GM13977 (cell line): ENCODE measurements at regions not wholly inside any gene's neighbourhood (a gene's known extent, or its start where the extent isn't known, plus 50 kb on each side); places are given as distances from the start of the nearest gene placed in this dataset.

Experiments used
- DNase-seq: peaks from one replicate; pipeline ENCODE4 v3.0.0; 2012; ENCODE audit warnings: low spot score
- in situ Hi-C: fragments of 300-500 bp; cut with MboI; formaldehyde crosslinking; loops from one replicate; pipeline ENCODE4 v1.12.0; 2022; ENCODE audit warnings: low sequenced_read_pairs, low pct_unique_long_range_greater_than_20kb, mixed read lengths, inconsistent platforms; ENCODE audit not compliant: unreplicated experiment
- TF ChIP-seq, protein P1 (sequence below): IDR thresholded peaks from 2 replicates; pipeline ENCODE4 v1.5.1; 2012; ENCODE audit warnings: mild to moderate bottlenecking, control low read depth; ENCODE audit not compliant: insufficient read depth; ENCODE audit errors: extremely low read depth, missing control alignments

DNA sequence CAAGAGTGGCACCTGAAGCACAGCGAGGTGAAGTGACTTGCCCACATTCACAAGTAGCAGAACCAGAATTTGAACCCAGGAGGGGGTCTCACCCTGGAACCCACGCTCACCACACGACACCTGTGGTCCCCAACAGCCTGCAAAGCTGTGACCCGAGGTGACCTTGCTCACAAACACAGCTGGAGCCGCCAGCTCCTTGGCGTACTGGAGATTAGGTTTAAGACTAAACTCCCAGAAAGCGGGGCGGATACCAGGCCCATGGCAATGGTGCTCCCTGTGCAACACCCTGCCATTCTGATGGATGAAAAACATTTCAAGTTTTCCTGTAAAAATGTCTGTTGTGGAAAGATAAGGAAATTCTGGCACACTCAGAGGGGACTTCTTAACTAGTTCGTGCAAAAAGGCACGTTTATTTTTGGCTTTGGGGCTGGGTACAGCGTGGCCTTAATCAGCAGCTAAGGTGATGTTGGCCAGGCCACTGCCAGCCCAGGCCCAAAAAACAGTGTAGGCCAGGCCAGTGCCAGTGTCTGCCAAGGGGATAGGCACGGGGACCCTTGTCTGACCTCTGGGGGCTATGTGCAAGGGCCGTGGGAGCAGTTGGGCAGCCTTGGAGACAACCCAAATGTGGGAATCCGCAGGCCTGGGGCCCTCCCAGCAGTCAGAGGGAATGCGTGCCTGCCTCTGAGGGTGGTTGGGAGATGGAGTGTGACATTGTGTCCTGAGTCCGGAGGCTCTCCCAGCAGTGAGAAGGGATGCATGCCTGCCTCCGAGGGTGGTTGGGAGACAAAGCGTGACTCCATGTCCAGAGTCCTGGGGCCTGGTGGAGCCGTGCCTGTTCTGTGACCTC is 185.0 kb upstream of the HS6ST1 start:
- TF ChIP-seq, protein P1, sequence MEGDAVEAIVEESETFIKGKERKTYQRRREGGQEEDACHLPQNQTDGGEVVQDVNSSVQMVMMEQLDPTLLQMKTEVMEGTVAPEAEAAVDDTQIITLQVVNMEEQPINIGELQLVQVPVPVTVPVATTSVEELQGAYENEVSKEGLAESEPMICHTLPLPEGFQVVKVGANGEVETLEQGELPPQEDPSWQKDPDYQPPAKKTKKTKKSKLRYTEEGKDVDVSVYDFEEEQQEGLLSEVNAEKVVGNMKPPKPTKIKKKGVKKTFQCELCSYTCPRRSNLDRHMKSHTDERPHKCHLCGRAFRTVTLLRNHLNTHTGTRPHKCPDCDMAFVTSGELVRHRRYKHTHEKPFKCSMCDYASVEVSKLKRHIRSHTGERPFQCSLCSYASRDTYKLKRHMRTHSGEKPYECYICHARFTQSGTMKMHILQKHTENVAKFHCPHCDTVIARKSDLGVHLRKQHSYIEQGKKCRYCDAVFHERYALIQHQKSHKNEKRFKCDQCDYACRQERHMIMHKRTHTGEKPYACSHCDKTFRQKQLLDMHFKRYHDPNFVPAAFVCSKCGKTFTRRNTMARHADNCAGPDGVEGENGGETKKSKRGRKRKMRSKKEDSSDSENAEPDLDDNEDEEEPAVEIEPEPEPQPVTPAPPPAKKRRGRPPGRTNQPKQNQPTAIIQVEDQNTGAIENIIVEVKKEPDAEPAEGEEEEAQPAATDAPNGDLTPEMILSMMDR = no peak
- DNase-seq = no peak

DNA sequence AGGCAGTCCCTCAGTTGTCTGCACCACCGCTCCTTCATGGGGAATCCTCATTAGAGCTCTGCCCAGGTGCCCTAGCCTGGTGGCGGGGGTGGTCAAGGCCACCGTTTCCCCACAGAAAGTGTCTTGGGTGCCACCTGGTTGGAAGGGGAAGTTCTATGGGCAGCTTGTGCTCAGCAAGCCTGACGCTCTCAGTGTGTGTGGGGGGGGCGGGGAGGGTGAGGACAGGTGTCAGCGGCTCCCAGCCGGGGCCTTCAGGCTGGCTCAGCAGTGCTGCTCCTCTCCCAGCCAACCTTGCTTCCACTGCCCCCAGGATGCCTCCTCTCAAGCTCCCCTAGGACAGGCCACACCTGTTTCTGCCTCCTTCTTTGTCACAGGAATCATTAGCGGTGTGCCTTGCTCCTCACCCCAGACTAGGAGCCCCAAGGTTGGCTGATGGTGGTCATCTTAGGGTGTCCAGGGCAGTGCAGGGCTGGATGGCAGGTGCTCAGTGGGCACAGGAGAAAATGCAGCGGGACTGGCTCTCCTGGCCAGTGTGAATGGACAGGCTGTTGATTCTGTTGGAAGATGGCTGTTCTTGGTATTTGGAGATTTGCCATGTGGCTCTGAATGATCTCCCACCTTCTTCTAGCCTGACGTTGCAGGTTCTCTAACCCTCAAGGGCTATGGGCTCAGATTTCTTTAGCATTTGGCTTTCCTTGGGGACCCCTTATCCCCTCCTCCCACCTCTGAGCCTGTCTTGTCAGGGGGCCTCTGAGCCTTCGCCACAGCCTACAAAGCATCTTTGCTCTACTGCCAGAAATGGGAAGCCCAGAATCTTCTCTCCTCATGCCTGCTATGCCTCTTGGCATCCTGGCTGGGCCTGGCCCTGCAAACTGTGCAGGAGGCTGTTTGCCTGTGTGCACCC is 185.8 kb upstream of the HS6ST1 start:
- in situ Hi-C loops = no loop called here
- no peak for DNase-seq
- TF ChIP-seq, protein P1 = no peak

More for the DNA sequence above, 185.0 kb upstream of the HS6ST1 start:
- in situ Hi-C loops = no loop called here

DNA sequence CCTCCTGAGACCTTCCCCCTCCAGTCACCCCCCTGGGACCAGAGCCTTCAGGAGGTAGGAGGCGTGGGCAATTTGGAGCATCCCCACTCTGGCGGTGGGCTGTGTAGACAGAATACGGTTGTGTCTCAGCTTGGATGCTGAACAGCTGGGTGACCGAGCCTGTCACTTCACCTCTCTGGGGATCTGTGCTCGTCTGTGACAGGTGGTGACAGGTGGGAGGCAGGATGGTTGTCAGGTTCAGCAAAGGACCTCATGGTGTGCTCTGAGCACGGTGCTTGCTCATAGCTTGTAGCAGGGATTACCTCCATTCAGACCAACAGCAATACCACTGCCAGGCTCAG is 186.5 kb upstream of the HS6ST1 start:
- DNase-seq = no peak
- TF ChIP-seq, protein P1 = no peak
- in situ Hi-C loops = no loop called here

DNA sequence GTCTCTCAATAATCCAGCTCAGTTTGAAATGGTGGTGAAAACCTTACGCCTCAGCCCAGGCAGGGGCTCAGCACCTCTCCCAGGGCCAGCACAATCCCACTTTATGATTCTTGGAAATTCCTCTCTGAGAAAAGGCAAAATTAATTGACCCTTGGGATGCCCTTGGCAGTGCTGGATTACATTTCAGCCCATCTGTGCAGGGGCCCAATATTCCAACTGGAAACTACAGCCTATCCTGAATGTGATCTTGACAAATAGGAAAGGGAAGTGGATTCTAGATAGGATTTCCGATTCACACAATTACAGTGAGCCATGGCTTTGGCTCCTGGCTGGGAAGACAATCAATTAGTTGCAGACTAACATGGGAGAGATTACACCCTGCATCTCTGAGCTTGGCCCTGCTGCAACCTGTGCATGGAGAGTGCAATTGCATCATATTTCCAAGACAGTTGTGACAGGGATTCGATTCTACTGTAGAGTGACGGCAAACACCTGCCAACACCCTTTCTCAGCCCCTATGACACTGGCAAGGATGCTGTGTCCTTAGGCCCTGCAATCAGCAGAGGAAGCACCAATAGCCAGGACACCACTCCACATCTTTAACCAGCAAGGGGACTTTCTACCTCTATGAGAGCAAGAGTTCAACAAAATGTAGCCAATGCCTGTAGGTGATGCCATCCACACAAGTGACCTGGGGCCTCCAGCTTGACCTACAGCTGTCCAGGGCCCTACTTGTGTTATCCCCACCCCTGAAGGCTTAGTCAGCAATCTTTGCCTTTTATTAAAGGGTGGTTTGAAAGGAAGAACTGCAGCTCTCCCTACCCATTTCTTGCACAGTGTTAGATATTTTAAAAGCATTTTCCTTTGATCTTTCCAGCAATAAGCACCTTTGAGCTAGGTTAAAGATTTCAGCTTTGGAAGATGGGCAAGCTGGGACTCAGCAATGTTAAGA is 187.2 kb upstream of the HS6ST1 start:
- no peak for DNase-seq
- in situ Hi-C loops = no loop called here
- TF ChIP-seq, protein P1 = no peak

DNA sequence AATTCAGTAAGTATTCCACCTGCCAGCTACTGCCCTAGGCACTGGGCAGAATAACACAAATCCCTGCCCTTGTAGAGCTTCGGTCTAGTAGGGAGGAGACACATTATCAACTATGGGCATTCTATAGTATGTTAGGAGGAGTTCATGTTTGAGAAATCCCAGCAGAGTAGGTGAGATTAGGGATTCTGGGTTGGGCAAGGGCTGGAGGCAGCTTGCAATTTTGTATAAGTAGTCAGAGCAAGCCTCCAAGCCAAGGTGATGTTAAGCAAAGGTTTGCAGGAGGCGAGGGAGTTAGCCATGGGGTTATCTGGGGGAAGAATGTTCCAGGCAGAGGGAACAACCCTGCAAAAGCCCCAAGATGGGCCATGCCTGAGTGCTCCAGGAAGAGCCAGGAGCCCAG is 187.9 kb upstream of the HS6ST1 start:
- TF ChIP-seq, protein P1 = no peak
- in situ Hi-C loops = no loop called here
- DNase-seq = no peak
